ENCODE measurements at regions not wholly inside any gene's neighbourhood (a gene's known extent, or its start where the extent isn't known, plus 50 kb on each side); places are given as distances from the start of the nearest gene placed in this dataset.
"Not testable (repeated sequence)": the region's sequence is repeated elsewhere in the genome, so short reads cannot be mapped to it uniquely, and the experiment has no call there.

DNA sequence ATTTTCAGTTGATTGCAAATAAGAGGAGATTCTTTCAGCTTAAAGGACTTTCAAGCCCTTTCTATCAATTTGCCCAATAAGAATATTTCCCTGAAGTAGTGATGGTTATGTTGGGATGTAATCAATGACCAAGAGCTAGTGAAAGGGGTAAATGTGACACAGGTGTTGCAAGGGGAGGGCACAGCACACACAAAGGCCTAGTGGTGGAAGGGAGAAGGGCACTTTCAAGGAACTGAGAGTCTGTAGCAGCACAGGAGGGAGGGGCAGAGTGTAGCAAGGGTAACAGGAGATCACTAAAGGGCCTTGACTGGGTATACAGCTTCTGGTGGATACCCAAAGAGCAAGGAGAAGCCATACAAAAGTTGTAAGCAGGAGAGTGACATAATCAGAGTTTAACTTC is 217.8 kb upstream of the ARHGEF26 start:
- no peak for DNase-seq (ENCODE audit: low read depth in 3 of 3)

DNA sequence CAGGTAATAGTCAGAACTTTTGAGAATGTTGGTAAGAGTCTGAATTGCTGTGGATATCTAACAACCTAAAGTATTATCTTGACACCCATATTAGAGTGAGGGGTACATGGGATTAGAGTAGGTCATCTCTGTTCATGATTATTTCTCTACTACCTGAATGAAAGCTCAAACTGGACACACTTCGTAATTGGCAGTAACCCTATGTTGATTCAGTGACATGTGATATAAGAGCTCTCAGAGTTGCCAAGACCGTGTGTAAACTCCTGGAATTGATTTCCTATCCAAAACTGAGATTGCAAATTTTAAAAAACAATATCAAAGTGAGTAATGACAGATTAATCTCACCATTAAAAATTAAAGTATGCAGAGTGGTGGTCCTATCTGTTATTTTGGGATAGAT is 214.8 kb upstream of the ARHGEF26 start:
- no peak for DNase-seq (ENCODE audit: low read depth in 3 of 3)

GRCh38 chr3:153910387-153910786 is 210.8 kb upstream of the ARHGEF26 start:
- DNase-seq (ENCODE audit: low read depth in 3 of 3): no peak

- DNase-seq (ENCODE audit: low read depth in 3 of 3): no peak
These were observed 210.1 kb upstream of the ARHGEF26 start for GRCh38 chr3:153911116-153911515.

GRCh38 chr3:153919773-153920172 is 201.4 kb upstream of the ARHGEF26 start:
- DNase-seq (ENCODE audit: low read depth in 3 of 3): no peak

DNA sequence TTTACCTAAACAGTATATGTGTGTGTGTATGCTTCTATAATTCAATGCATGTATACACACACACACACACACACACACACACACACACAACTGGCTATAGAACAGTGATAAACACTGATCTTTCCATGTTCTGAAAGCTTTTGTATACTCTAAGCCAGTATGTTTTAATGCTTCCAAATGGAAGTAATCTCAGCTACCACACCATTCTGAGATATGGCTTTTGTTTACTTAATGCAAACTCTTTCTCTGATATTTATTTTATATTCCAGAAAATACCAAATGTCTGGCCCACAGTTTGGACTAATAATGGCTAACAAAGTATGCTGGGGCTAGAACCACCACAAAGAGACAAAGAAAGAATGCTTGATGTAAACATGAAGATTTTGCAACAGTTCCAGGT is 199.4 kb upstream of the ARHGEF26 start:
- DNase-seq (ENCODE audit: low read depth in 3 of 3): no peak

DNA sequence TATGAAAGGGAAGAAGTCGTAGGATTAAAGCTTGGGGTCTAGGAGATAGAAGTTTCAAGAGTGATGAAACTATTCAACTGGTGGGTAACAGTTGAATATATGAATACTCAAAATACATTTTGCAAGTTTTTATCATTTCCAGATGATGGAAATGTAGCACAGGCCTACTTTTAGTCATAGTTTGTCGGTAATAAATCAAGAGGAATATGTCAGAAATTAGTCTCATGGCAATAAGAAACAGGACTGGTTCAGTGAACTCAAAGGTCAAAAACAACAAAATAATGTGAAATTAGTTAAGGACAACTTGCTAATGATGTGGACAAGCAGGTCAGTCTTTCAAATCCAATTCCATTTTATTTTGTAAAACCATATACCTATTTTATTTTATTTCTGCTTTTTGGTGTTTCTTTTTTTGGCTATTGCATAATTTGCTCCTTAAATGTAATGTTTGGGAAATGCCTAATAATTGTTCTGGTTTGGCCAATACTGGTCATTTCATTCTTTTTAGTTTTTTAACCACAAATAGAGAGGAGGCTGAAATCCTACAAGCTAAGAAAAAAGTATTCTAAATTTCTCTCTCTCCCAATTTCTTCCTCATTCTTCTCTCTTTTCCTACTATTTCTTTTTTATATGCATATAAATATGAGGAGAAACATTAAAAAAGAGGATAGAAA is 195.2 kb upstream of the ARHGEF26 start:
- DNase-seq (ENCODE audit: low read depth in 3 of 3): no peak

- no peak for DNase-seq (ENCODE audit: low read depth in 3 of 3)
These were observed 194.1 kb upstream of the ARHGEF26 start for GRCh38 chr3:153927107-153927506.

DNA sequence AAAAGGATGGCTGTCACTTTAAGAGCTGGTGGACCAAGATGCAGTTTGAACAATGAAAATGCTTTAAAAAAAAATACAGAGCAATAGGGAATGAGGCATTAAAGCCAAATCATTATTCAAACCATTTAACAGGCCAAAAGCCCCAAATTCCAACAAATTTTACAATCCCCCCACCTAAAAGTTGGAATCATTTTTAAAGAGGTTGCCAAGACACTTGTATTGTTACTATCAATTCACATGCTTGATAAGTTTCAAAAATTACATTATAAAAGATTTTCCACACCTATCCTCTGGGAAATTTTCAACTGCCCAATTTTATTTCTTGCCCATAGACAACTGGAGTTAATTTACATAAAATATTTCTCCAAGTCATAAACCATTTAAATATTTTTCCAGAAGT is 192.3 kb upstream of the ARHGEF26 start:
- DNase-seq (ENCODE audit: low read depth in 3 of 3): no peak

DNA sequence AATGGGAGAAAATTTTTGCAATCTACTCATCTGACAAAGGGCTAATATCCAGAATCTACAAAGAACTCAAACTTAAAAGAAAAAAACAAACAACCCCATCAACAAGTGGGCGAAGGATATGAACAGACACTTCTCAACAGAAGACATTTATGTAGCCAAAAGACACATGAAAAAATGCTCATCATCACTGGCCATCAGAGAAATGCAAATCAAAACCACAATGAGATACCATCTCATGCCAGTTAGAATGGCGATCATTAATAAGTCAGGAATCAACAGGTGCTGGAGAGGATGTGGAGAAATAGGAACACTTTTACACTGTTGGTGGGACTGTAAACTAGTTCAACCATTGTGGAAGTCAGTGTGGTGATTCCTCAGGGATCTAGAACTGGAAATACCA is 187.7 kb upstream of the ARHGEF26 start:
- DNase-seq (ENCODE audit: low read depth in 3 of 3): not testable (repeated sequence)

- DNase-seq (ENCODE audit: low read depth in 3 of 3): no peak
These were observed 177.1 kb upstream of the ARHGEF26 start for GRCh38 chr3:153944084-153944483.

DNA sequence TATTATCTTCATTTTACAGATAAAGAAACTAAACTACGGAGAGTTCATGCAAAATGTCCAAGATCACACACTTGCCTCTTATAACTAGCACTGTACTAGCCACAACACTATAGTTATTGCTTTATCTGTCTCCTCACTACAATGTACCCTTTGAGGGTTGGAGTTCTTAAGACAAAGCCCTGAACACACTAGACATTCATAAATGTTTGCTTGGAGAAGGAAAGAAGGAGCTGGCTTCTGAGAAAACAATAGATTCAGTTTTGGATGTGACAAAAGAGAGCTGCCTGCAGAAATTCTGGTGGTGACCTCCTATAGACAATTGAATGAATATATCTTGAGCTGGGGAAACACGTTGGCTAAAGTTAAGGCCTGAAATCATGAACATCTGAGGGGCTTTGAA is 169.9 kb upstream of the ARHGEF26 start:
- no peak for DNase-seq (ENCODE audit: low read depth in 3 of 3)

GRCh38 chr3:153952091-153952490 is 169.1 kb upstream of the ARHGEF26 start:
- no peak for DNase-seq (ENCODE audit: low read depth in 3 of 3)

GRCh38 chr3:153956613-153957012 is 164.6 kb upstream of the ARHGEF26 start:
- DNase-seq (ENCODE audit: low read depth in 3 of 3): no peak

- no peak for DNase-seq (ENCODE audit: low read depth in 3 of 3)
These were observed 163.8 kb upstream of the ARHGEF26 start for GRCh38 chr3:153957421-153957820.

- no peak for DNase-seq (ENCODE audit: low read depth in 3 of 3)
These were observed 162.3 kb upstream of the ARHGEF26 start for GRCh38 chr3:153958635-153959595.

DNA sequence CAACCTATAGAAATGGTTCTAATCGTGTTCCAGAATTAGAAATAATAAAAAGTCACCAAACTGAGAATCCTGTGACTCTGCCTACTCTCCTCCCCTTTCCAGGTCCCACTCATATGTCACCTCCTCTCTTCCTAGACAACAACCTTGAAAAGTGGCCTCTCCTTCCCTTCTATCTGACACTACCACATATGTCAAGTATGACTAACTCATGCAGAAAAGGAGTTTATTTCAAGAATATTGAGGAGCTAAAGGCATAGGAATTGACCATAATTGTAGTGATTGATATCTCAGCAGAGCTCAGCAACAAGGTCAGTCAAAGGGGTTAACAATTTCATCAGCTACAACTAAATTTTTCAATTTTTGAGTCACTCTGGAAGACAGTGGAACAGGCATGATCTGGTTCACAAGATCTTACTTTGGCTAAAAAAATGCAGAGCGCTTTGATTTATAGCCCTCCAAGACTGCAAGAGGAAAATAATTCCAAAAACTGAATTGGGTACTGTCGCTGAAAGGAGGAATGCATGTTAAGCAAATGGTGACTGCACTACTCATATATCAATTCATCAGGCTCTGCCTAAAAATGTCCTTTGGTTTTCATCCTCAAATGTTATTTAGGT is 160.6 kb upstream of the ARHGEF26 start:
- DNase-seq (ENCODE audit: low read depth in 3 of 3): no peak

DNA sequence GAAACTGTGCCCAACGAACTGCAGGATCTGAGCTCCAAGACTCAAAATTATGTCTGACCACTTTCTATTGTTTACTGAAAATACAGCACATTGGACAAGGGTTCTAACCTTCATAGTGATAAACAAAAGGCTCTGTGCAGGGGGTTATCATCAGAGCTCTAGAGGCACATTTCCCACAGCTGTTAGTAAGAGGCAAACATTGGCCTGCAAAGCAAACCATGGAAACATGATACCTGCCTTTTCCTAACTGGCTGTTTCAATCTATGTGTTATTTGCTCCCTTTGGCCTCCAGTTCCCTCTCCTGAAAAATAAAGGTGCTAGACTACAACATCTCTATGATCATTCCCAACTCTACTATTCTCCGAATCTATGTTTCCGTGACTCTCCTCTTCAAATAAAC is 159.7 kb upstream of the ARHGEF26 start:
- no peak for DNase-seq (ENCODE audit: low read depth in 3 of 3)

DNA sequence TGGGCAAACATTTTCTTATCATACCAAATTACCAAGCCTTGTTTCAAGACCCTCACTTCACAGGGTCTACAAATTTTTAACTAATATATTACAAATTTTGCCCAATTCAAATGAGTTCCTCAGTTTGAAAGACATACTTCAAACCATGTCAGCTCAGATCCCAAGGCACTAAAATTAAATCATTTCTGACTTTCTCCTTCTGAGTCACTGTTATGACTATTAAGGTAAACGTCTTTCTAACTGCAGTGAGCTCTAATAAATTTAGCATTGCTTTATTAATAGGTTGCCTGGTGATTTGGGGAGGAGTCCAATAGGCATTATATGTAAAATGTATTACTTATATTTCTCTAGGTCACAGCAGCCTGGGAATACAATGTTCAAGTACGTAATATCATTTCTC is 158.2 kb upstream of the ARHGEF26 start:
- no peak for DNase-seq (ENCODE audit: low read depth in 3 of 3)

GRCh38 chr3:153967260-153967659 is 153.9 kb upstream of the ARHGEF26 start:
- no peak for DNase-seq (ENCODE audit: low read depth in 3 of 3)

DNA sequence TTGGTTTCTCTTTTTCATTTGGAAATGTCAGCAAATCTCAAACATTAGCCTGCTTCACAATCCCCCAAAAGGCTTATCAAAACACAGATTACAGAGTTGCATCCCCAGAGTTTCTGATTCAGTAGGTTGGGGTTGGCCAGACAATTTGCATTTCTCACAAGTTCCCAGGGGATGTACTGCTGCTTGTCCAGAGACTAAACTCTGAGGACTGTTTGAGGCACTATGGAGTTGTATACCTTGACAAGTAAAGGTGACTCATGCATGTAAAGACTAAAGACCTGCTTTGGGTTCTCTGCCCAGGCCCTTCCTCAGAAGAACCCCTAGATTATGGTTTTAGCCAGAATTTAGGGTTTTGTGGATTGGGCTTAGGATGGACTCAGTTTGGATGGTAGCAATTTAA is 151.1 kb upstream of the ARHGEF26 start:
- DNase-seq (ENCODE audit: low read depth in 3 of 3): no peak

DNA sequence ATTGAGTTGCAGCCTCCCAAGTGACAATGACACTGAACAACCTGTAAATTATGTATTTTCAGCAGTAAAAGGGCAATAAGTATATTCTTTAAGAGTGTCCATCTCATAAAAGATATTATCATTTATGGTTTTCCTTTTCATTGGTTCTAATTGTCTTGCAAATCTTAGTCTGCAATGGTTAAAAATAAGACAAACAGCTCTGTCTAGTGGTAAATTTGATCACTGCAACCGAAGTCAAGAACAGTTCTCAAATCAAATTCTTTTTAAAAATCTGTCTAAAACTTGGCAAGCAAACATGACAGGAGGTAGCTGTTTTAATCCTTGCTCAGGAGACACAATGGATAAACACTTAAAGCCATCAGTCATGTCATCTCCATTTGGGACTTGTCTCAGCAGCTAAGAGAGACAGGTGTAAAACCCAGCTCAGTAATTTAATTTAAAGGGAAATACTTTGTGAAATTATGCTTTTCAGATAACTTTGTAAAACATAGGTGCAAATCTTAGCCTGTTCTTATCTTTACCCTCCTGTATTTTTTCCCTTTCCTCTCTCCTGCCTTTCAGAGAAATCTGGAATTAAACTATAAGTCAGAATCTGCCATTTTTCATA is 150.3 kb upstream of the ARHGEF26 start:
- DNase-seq (ENCODE audit: low read depth in 3 of 3): no peak

Measured in stimulated activated CD4-positive, alpha-beta T cell treated with anti-CD3 and anti-CD28 coated beads, TNF-alpha, amount 100 ng/mL, for 4 hours (primary cell).